HepG2 (cell line): ENCODE measurements at regions not wholly inside any gene's neighbourhood (a gene's known extent, or its start where the extent isn't known, plus 50 kb on each side); places are given as distances from the start of the nearest gene placed in this dataset.

ENCODE experiments used
- ATAC-seq: fragments of 200-7000 bp; cut with Tn5 transposase; 3 replicates; pipeline ENCODE4 v1.9.1; 2020; ENCODE audit warnings: mild to moderate bottlenecking, moderate library complexity
- BruUV-seq: library from RNA; stranded (reverse); fragments of 400-500 nt; replicated peaks from 2 replicates; lab custom pipeline; 2021; lab: Mats Ljungman, UMichigan
- CTCF ChIA-PET: fragments of 300-600 bp; formaldehyde crosslinking; extraction: SDS; loops from one replicate; lab custom pipeline; 2021; ENCODE audit warnings: low total read pairs, inconsistent platforms, low intra/inter-chr PET ratio; lab: Yijun Ruan, JAX
- POLR2A ChIA-PET: fragments of 350-600 bp; sonication (Branson Sonifier 250); formaldehyde crosslinking; loops from one replicate; lab custom pipeline; 2020; ENCODE audit warnings: antibody characterized with exemption, inconsistent platforms; lab: Yijun Ruan, JAX
- DNase-seq: peaks from one replicate; pipeline ENCODE4 v3.0.0-alpha.2; 2015; ENCODE audit warnings: low spot score
- FAIRE-seq: peaks from 3 replicates; lab custom pipeline; 2011; peaks lifted over from hg19 to GRCh38; lab: Jason Lieb, UNC
- H2AFZ ChIP-seq: one replicate; pipeline ENCODE4 v1.6.1; 2011; ENCODE audit warnings: low read length, inconsistent platforms
- H3K27ac ChIP-seq: fragments of 300-600 bp; 3 replicates; pipeline ENCODE4 v1.8.0; 2011; ENCODE audit warnings: mixed run types, mild to moderate bottlenecking, mixed read lengths, low read length, inconsistent platforms; ENCODE audit not compliant: insufficient read depth; ENCODE audit errors: extremely low read length
- H3K27me3 ChIP-seq, 2 experiments: fragments of 200-600 bp in 1 of 2; 2 replicates in 1 of 2; 3 replicates in 1 of 2; pipeline versions ENCODE4 v1.6.0 to v1.8.0; 2011; ENCODE audit warnings: low read length in 2 of 2, mild to moderate bottlenecking in 2 of 2, moderate library complexity in 2 of 2, inconsistent platforms in 1 of 2; ENCODE audit not compliant: insufficient read depth in 2 of 2, control insufficient read depth in 1 of 2
- H3K36me3 ChIP-seq, 2 experiments: fragments of 200-600 bp in 1 of 2; replicated peaks in 1 of 2; 2 replicates in 1 of 2; 3 replicates in 1 of 2; pipeline versions ENCODE4 v1.5.1 to v1.8.0; 2011; ENCODE audit warnings: low read length in 2 of 2, inconsistent platforms in 1 of 2; ENCODE audit not compliant: insufficient read depth in 2 of 2, control insufficient read depth in 1 of 2
- H3K4me1 ChIP-seq: 2 replicates; pipeline ENCODE4 v1.5.1; 2012; ENCODE audit warnings: low read length, inconsistent platforms; ENCODE audit not compliant: insufficient read depth
- H3K4me2 ChIP-seq: 2 replicates; pipeline ENCODE4 v1.6.0; 2011; ENCODE audit warnings: low read depth, low read length, inconsistent platforms
- H3K4me3 ChIP-seq, 3 experiments: fragments of 200-600 bp in 1 of 3; sonication (generic), shearing (Covaris generic) in 1 of 3; replicated peaks in 1 of 3; 2 replicates each; pipeline ENCODE4 v1.5.1; 2011 to 2016; ENCODE audit warnings: low read length in 3 of 3, inconsistent platforms in 2 of 3, low read depth in 2 of 3, mild to moderate bottlenecking in 2 of 3, control low read depth in 1 of 3, mixed read lengths in 1 of 3; ENCODE audit not compliant: insufficient read depth in 1 of 3
- H3K79me2 ChIP-seq: one replicate; pipeline ENCODE4 v1.6.1; 2011; ENCODE audit warnings: low read length, inconsistent platforms; ENCODE audit not compliant: insufficient read depth
- H3K9ac ChIP-seq: 2 replicates; pipeline ENCODE4 v1.6.0; 2011; ENCODE audit warnings: mild to moderate bottlenecking, low read depth, low read length, inconsistent platforms; ENCODE audit not compliant: insufficient read depth
- H3K9me3 ChIP-seq: 2 replicates; pipeline ENCODE4 v1.5.1; 2012; ENCODE audit warnings: mild to moderate bottlenecking, low read length
- H4K20me1 ChIP-seq: 2 replicates; pipeline ENCODE4 v1.6.0; 2011; ENCODE audit warnings: inconsistent platforms, mild to moderate bottlenecking, low read length, moderate library complexity; ENCODE audit not compliant: insufficient read depth
- EEA1 ChIP-seq: sonication (generic); formaldehyde crosslinking; IDR thresholded peaks from 2 replicates; pipeline ENCODE4 v1.5.1; 2020; ENCODE audit warnings: mild to moderate bottlenecking, missing genetic modification reagents, borderline replicate concordance
- HDAC6 ChIP-seq: fragments of 200-600 bp; sonication (generic); IDR thresholded peaks from 2 replicates; pipeline ENCODE4 v1.7.0; 2017; ENCODE audit warnings: mild to moderate bottlenecking, antibody characterized with exemption, low read length, low read depth
- MAFK ChIP-seq, 2 experiments: IDR thresholded peaks in 1 of 2; conservative IDR thresholded peaks in 1 of 2; 2 replicates each; pipeline ENCODE4 v1.6.1; 2011; ENCODE audit warnings: improper control_type of control experiment in 2 of 2, low read length in 2 of 2
- MED1 ChIP-seq: sonication (generic); formaldehyde crosslinking; IDR thresholded peaks from 2 replicates; pipeline ENCODE4 v1.4.0; 2020; ENCODE audit warnings: missing genetic modification reagents
- NCOR1 ChIP-seq: fragments of 200-600 bp; sonication (generic); IDR thresholded peaks from 2 replicates; pipeline ENCODE4 v1.7.0; 2017; ENCODE audit warnings: antibody characterized with exemption, low read length, borderline replicate concordance
- NR1H2 ChIP-seq: sonication (generic); formaldehyde crosslinking; IDR thresholded peaks from 2 replicates; pipeline ENCODE4 v1.8.1; 2022; ENCODE audit warnings: low read depth, missing genetic modification reagents, borderline replicate concordance
- REL ChIP-seq: sonication (generic); formaldehyde crosslinking; conservative IDR thresholded peaks from 2 replicates; pipeline ENCODE4 v1.8.0; 2022; ENCODE audit warnings: mild to moderate bottlenecking, missing genetic modification reagents, moderate library complexity
- ZIK1 ChIP-seq: sonication (generic); formaldehyde crosslinking; IDR thresholded peaks from 2 replicates; pipeline ENCODE4 v1.5.0; 2020; ENCODE audit warnings: mild to moderate bottlenecking, low read depth, missing genetic modification reagents, borderline replicate concordance
- WGBS: methylation state at CpG from one replicate; pipeline ENCODE4 v1.1.6; 2017; ENCODE audit warnings: low lambda C conversion rate; 5-methylcytosine and 5-hydroxymethylcytosine counted together
- in situ Hi-C: cut with HindIII; loops from 2 replicates; pipeline ENCODE4 v1.10.0; 2017; ENCODE audit warnings: low pct_unique_long_range_greater_than_20kb; ENCODE audit not compliant: extremely low pct_ligation_motif_present
- intact Hi-C: fragments of 100-400 bp; cut with micrococcal nuclease; formaldehyde crosslinking; loops from one replicate; pipeline ENCODE4 v1.10.0; 2022; ENCODE audit not compliant: unreplicated experiment
- TF ChIP-seq, protein P1 (sequence below): sonication (generic); formaldehyde crosslinking; IDR thresholded peaks from 2 replicates; pipeline ENCODE4 v1.4.0; 2020; ENCODE audit warnings: mild to moderate bottlenecking, missing genetic modification reagents

DNA sequence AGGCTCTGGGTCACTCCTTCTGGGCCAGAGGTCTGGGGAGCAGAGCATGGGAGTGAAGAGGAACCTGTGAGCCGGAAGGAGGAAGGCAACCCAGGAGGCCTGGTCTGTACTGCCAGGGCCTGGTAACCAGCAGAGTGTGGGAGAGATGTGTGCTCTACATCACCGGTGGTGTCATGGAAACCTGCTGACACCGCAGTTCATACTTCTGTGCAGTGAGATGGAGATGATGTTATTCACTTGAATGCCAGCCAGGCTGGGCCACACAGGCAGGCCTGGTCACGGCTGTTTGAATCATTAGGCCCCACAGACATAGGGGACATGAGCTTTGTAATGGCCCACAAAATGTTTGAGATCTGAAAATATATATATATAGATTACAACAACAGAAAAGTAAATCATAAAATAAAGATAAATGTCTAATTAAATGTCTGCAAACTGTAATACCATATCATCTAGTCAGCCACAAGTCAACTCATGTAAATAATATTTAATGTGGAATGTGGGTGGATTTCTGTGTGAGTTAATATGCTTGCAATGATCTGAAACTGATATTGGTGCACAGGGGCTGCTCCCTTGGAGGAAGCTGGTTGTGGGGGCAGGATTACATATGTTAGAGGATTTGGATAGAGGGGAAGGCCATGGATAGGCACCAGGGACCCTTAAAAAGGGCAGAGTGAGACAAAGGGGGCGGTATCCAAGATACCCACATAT is 108.5 kb upstream of the PFN2 start (continued):
- TF ChIP-seq EEA1 (no peak), HDAC6 (no peak), MAFK (conservative IDR thresholded peaks at IDR 0.05 in 1 of 2, IDR thresholded peaks at IDR 0.05 in 1 of 2; ENCODE audit: low read length in 2 of 2) (peak; percentile 44 to 64; a peak in 3 of 4 replicates), ZIK1 (CRISPR knock-in tag) (no peak), MED1 (CRISPR knock-in tag) (no peak)
- TF ChIP-seq, protein P1, sequence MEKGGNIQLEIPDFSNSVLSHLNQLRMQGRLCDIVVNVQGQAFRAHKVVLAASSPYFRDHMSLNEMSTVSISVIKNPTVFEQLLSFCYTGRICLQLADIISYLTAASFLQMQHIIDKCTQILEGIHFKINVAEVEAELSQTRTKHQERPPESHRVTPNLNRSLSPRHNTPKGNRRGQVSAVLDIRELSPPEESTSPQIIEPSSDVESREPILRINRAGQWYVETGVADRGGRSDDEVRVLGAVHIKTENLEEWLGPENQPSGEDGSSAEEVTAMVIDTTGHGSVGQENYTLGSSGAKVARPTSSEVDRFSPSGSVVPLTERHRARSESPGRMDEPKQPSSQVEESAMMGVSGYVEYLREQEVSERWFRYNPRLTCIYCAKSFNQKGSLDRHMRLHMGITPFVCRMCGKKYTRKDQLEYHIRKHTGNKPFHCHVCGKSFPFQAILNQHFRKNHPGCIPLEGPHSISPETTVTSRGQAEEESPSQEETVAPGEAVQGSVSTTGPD (CRISPR knock-in tag): no peak

DNA sequence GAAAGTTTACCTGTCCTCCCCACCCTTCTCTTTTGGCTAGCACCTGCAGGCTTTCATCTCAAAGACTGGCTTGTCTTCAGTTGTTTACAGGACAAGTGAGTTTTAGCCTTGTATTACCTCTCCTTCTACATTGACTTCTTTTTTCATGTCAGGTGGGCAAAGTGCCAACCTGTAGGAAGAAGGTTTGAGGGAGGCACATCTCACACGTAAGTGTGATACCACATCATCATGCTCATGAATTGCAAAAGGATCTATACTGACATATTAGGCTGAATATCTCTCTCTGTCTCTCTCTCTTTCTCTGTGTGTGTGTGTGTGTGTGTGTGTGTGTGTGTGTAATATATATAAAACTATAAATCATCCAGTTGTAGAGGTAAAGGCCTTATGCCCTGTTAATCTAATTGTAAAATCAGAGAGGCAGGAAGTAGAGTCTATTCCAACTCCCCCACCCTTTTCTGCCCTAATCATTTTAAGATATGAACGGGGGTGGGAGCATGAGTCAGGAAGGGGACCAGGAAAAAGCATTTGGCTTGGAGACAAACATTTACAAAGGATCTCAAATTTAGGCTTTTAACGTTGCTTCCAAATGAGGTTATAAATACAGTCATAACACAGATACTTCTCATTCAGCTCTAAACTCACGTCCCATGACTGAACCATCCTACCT is 107.0 kb upstream of the PFN2 start:
- DNase-seq (no peak), FAIRE-seq (no peak), ATAC-seq (no peak)
- Histone ChIP-seq H3K36me3 (no peaks in the 10 kb centered on the region), H2AFZ (no peak overlapping the region), H3K4me2 (no peak overlapping the region), H3K9ac (no peak overlapping the region), H3K4me1 (no peaks in the 10 kb centered on the region), H4K20me1 (no peaks in the 10 kb centered on the region), H3K27me3 (peaks cover 1 to 13% of the 10 kb centered on the region in 2 experiments; a peak in 2 of 5 replicates), H3K79me2 (no peaks in the 10 kb centered on the region), H3K4me3 (no peak overlapping the region), H3K27ac (no peak overlapping the region), H3K9me3 (peaks cover 8% of the 10 kb centered on the region; the same call in 1 of the 2 replicates)
- ChIA-PET CTCF (no interaction called here), POLR2A (no interaction called here)
- BruUV-seq: no TSS peak
- intact Hi-C loops: no loop called here
- TF ChIP-seq REL (CRISPR knock-in tag): no peak
- no peak for TF ChIP-seq NCOR1
- TF ChIP-seq NR1H2 (CRISPR knock-in tag): no peak
- in situ Hi-C loops: no loop called here
- WGBS: 4% methylated on average over 4 of the region's 4 CpGs
